Muscle layer of duodenum (tissue), 2 donors: ENCODE measurements at regions not wholly inside any gene's neighbourhood (a gene's known extent, or its start where the extent isn't known, plus 50 kb on each side); places are given as distances from the start of the nearest gene placed in this dataset.
A peak's percentile ranks its signal among the peaks of the same experiment; 100 is the strongest.

Source experiments
- H3K27ac ChIP-seq: one replicate; pipeline ENCODE4 v1.7.0; 2013; ENCODE audit warnings: mild to moderate bottlenecking, low read length
- H3K27me3 ChIP-seq: one replicate; pipeline ENCODE4 v1.7.0; 2013; ENCODE audit warnings: low read depth, mild to moderate bottlenecking, control low read depth, low read length
- H3K36me3 ChIP-seq, 2 donors: one replicate each; pipeline ENCODE4 v1.7.0; 2013; ENCODE audit warnings: low read length in 2 of 2, control low read depth in 1 of 2, mild to moderate bottlenecking in 1 of 2; ENCODE audit not compliant: insufficient read depth in 2 of 2, control insufficient read depth in 1 of 2
- H3K4me1 ChIP-seq, 2 donors: one replicate each; pipeline ENCODE4 v1.7.0; 2013; ENCODE audit warnings: low read length in 2 of 2, mild to moderate bottlenecking in 2 of 2, control low read depth in 1 of 2, moderate library complexity in 1 of 2; ENCODE audit not compliant: insufficient read depth in 2 of 2, control insufficient read depth in 1 of 2
- H3K4me3 ChIP-seq, 2 donors: one replicate each; pipeline ENCODE4 v1.7.0; 2013; ENCODE audit warnings: low read length in 2 of 2, low read depth in 1 of 2, mild to moderate bottlenecking in 1 of 2
- H3K9me3 ChIP-seq, 2 donors: one replicate each; pipeline ENCODE4 v1.7.0; 2013; ENCODE audit warnings: low read length in 2 of 2, control low read depth in 1 of 2, mild to moderate bottlenecking in 1 of 2; ENCODE audit not compliant: control insufficient read depth in 1 of 2
- donor health status: healthy.

GRCh38 chr2:179348906-179349305 lies 84.3 kb upstream of the SESTD1 start:
- H3K27ac ChIP-seq = no peak overlapping the region

DNA sequence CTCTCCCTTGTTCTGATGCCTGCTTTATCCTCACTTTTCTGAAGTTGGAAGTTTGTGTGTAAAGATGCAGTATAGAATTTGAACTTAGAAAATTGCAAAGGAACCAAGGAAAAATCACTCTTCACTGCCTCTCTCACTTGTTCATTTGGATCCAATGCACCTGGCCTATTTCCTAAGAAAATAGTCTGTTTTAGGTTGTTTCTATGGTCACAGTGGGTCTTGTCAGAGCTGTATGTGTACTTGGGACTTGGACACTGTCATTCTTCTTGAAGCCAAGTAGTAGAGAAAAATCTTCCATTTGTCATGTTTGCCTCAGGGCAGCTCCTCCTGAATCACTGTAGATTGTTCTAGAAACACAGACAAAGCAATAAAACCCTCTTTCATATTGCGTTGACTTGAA lies 80.3 kb upstream of the SESTD1 start:
- peak overlapping the region; percentile 73 for H3K27ac ChIP-seq
- no peaks in the 10 kb centered on the region for H3K36me3 ChIP-seq
- H3K9me3 ChIP-seq = no peaks in the 10 kb centered on the region
- H3K27me3 ChIP-seq = no peaks in the 10 kb centered on the region
- peaks cover 11 to 27% of the 10 kb centered on the region in 2 donors for H3K4me1 ChIP-seq
- H3K4me3 ChIP-seq = no peak overlapping the region

More at GRCh38 chr2:179348906-179349305, 84.3 kb upstream of the SESTD1 start:
- Histone ChIP-seq H3K9me3 (no peaks in the 10 kb centered on the region), H3K4me3 (peak overlapping the region in 1 of 2 donors; percentile 2), H3K27me3 (no peaks in the 10 kb centered on the region), H3K4me1 (peaks cover 11 to 24% of the 10 kb centered on the region in 2 donors), H3K36me3 (no peaks in the 10 kb centered on the region)

DNA sequence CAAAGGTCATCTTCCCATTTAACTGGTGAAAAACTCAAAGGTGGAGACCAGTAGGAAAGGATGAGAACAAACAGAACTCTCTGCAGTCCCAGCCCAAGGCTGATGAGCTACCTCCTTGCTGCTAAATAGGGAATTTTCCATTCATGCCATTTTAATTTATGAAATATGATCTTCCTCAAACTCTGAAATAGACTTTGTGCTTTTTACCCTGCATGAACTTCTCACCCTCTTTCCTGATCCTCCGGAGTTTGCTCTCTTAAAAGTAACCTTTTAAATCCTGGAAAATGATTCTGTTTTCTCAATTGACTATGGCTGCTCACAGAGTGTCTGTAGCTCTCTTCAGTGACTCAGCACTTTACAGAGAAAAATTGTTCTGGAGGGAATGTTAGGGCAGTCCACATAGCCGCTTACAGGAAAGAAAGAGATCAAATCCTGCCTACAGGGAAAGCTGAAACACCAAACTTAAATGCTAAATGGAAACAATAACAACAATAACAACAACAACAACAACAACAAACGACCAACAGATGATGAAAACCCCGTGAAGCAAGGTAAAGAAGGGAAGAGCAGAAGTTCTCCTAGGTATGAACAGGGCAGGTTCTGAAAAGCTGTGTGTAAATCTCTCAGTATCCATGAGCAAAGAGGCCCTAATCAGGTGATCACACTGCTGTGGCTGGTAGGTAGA lies 79.8 kb upstream of the SESTD1 start:
- H3K4me1 ChIP-seq = peaks cover 11 to 21% of the 10 kb centered on the region in 2 donors
- no peak overlapping the region for H3K4me3 ChIP-seq
- H3K9me3 ChIP-seq = no peaks in the 10 kb centered on the region
- H3K36me3 ChIP-seq = no peaks in the 10 kb centered on the region
- H3K27me3 ChIP-seq = no peaks in the 10 kb centered on the region
- H3K27ac ChIP-seq = peak overlapping the region; percentile 73

GRCh38 chr2:179343945-179344279 lies 79.3 kb upstream of the SESTD1 start:
- no peaks in the 10 kb centered on the region for H3K36me3 ChIP-seq
- peaks cover 11 to 17% of the 10 kb centered on the region in 2 donors for H3K4me1 ChIP-seq
- no peaks in the 10 kb centered on the region for H3K27me3 ChIP-seq
- no peak overlapping the region for H3K4me3 ChIP-seq
- H3K27ac ChIP-seq = no peak overlapping the region
- H3K9me3 ChIP-seq = no peaks in the 10 kb centered on the region

DNA sequence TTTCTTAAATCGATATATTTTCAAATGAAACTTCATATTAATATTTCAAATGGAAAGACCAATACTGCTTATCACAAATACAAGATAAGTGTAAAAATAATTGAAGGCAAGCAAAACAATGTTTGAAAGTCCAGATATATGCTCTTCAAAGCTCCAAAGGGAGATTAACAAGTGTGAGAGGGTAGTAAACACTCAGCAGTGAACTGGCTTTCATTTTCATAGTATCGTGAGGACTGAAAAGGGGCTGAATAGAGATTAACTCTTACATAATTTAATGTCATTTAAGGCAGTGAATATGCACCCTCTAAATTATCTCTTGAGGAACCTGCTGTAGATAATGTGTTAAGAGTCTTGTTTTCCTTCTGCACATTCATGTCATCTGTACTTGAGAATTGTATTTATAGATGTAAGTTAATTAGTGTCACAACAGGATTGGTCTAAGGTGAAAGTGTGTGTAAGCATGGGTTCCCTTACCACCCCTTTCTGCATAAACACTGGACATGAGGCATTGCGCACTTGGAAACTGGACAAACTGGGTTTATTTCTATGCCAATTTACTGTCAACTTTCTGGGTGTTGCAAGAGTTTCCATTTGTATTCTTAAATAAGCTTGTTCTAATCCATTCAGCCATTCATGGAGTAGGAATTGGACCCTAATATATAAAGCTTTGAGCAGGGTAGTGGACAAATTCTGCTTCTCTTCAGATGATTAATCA lies 76.7 kb upstream of the SESTD1 start:
- Histone ChIP-seq H3K27me3 (no peaks in the 10 kb centered on the region), H3K27ac (no peak overlapping the region), H3K4me1 (peaks cover 11 to 24% of the 10 kb centered on the region in 2 donors), H3K4me3 (no peak overlapping the region), H3K36me3 (no peaks in the 10 kb centered on the region), H3K9me3 (no peaks in the 10 kb centered on the region)

- Histone ChIP-seq H3K4me1 (peaks cover 11 to 24% of the 10 kb centered on the region in 2 donors), H3K36me3 (no peaks in the 10 kb centered on the region), H3K27me3 (no peaks in the 10 kb centered on the region), H3K4me3 (no peak overlapping the region), H3K9me3 (no peaks in the 10 kb centered on the region), H3K27ac (no peak overlapping the region)
Measured at GRCh38 chr2:179340678-179341077, 76.0 kb upstream of the SESTD1 start.

- H3K9me3 ChIP-seq = no peaks in the 10 kb centered on the region
- no peaks in the 10 kb centered on the region for H3K27me3 ChIP-seq
- H3K36me3 ChIP-seq = no peaks in the 10 kb centered on the region
- peak overlapping the region; percentile 24 for H3K27ac ChIP-seq
- peaks cover 0 to 11% of the 10 kb centered on the region in 2 donors for H3K4me1 ChIP-seq
- no peak overlapping the region for H3K4me3 ChIP-seq
Measured at GRCh38 chr2:179338681-179339080, 74.0 kb upstream of the SESTD1 start.

GRCh38 chr2:179336782-179337534 lies 72.3 kb upstream of the SESTD1 start:
- Histone ChIP-seq H3K4me3 (no peak overlapping the region), H3K27me3 (no peaks in the 10 kb centered on the region), H3K9me3 (no peaks in the 10 kb centered on the region), H3K36me3 (no peaks in the 10 kb centered on the region), H3K4me1 (peaks cover 0 to 11% of the 10 kb centered on the region in 2 donors), H3K27ac (no peak overlapping the region)

DNA sequence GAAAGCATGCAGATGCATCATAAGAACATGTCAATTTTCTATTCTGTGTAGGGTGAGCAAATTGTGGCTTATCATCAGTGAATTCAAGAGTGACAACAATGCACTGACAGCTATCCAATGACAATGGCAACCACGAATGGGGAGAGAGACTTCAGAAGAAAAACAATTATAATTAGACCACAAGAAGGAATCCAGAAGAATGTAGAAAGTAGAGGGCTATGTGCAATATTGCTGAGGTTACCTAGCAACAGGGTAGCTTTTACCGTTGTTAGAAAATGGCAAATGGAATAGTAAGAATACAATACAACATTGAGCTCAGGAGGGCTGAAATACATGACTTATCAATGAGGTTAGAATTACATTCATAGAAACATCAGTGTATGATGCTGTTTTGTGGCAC lies 71.1 kb upstream of the SESTD1 start:
- no peaks in the 10 kb centered on the region for H3K27me3 ChIP-seq
- no peaks in the 10 kb centered on the region for H3K9me3 ChIP-seq
- peaks cover 0 to 7% of the 10 kb centered on the region in 2 donors for H3K4me1 ChIP-seq
- no peaks in the 10 kb centered on the region for H3K36me3 ChIP-seq
- no peak overlapping the region for H3K4me3 ChIP-seq
- no peak overlapping the region for H3K27ac ChIP-seq

GRCh38 chr2:179332903-179333302 lies 68.3 kb upstream of the SESTD1 start:
- peaks cover 0 to 5% of the 10 kb centered on the region in 2 donors for H3K9me3 ChIP-seq
- H3K4me3 ChIP-seq = no peak overlapping the region
- H3K27ac ChIP-seq = no peak overlapping the region
- H3K4me1 ChIP-seq = peaks cover 0 to 7% of the 10 kb centered on the region in 2 donors
- no peaks in the 10 kb centered on the region for H3K36me3 ChIP-seq
- H3K27me3 ChIP-seq = no peaks in the 10 kb centered on the region

- Histone ChIP-seq H3K4me3 (no peak overlapping the region), H3K27me3 (no peaks in the 10 kb centered on the region), H3K27ac (no peak overlapping the region), H3K36me3 (no peaks in the 10 kb centered on the region), H3K4me1 (no peaks in the 10 kb centered on the region), H3K9me3 (peaks cover 0 to 5% of the 10 kb centered on the region in 2 donors)
Measured at GRCh38 chr2:179331061-179331460, 66.4 kb upstream of the SESTD1 start.
